Skeletal muscle satellite cell (primary cell): ENCODE measurements at regions not wholly inside any gene's neighbourhood (a gene's known extent, or its start where the extent isn't known, plus 50 kb on each side); places are given as distances from the start of the nearest gene placed in this dataset.

Experiments used
- H3K27me3 ChIP-seq: 2 replicates; pipeline ENCODE4 v1.7.0; 2013; ENCODE audit warnings: low read length; ENCODE audit not compliant: control insufficient read depth, insufficient read depth
- H3K36me3 ChIP-seq: 2 replicates; pipeline ENCODE4 v1.7.0; 2013; ENCODE audit warnings: mild to moderate bottlenecking, control low read depth, low read length; ENCODE audit not compliant: insufficient read depth
- H3K4me1 ChIP-seq: 2 replicates; pipeline ENCODE4 v1.7.0; 2013; ENCODE audit warnings: low read length; ENCODE audit not compliant: control insufficient read depth, insufficient read depth
- H3K4me2 ChIP-seq: 2 replicates; pipeline ENCODE4 v1.7.0; 2013; ENCODE audit warnings: mild to moderate bottlenecking, low read length
- H3K4me3 ChIP-seq: 2 replicates; pipeline ENCODE4 v1.7.0; 2013; ENCODE audit warnings: low read length
- H3K9ac ChIP-seq: 2 replicates; pipeline ENCODE4 v1.7.0; 2013; ENCODE audit warnings: mild to moderate bottlenecking, low read depth, low read length, moderate library complexity
- H3K9me3 ChIP-seq: replicated peaks from 2 replicates; pipeline ENCODE4 v1.7.0; 2013; ENCODE audit warnings: mild to moderate bottlenecking, control low read depth, low read length

GRCh38 chr7:89927762-89928161, 226.5 kb upstream of the STEAP1 start:
- Histone ChIP-seq H3K36me3 (no peaks in the 10 kb centered on the region), H3K27me3 (no peaks in the 10 kb centered on the region), H3K4me3 (no peak overlapping the region), H3K9me3 (no peaks in the 10 kb centered on the region), H3K4me1 (no peaks in the 10 kb centered on the region), H3K9ac (no peak overlapping the region), H3K4me2 (no peak overlapping the region)

- Histone ChIP-seq H3K9me3 (no peaks in the 10 kb centered on the region), H3K27me3 (no peaks in the 10 kb centered on the region), H3K36me3 (no peaks in the 10 kb centered on the region)
Observed at GRCh38 chr7:89928451-89928850, 225.8 kb upstream of the STEAP1 start.

GRCh38 chr7:89934101-89934500, 220.2 kb upstream of the STEAP1 start:
- Histone ChIP-seq H3K9ac (no peak overlapping the region), H3K27me3 (no peaks in the 10 kb centered on the region), H3K4me3 (no peak overlapping the region), H3K4me2 (no peak overlapping the region), H3K36me3 (no peaks in the 10 kb centered on the region), H3K4me1 (no peaks in the 10 kb centered on the region), H3K9me3 (no peaks in the 10 kb centered on the region)

More at GRCh38 chr7:89928451-89928850, 225.8 kb upstream of the STEAP1 start:
- H3K4me1 ChIP-seq, result no peaks in the 10 kb centered on the region
- H3K4me2 ChIP-seq, result no peak overlapping the region
- H3K9ac ChIP-seq, result no peak overlapping the region
- no peak overlapping the region for H3K4me3 ChIP-seq

GRCh38 chr7:89943525-89944050, 210.7 kb upstream of the STEAP1 start:
- Histone ChIP-seq H3K27me3 (no peaks in the 10 kb centered on the region), H3K9ac (no peak overlapping the region), H3K4me3 (no peak overlapping the region), H3K4me1 (no peaks in the 10 kb centered on the region), H3K9me3 (no peaks in the 10 kb centered on the region), H3K36me3 (no peaks in the 10 kb centered on the region), H3K4me2 (no peak overlapping the region)

- no peak overlapping the region for H3K9ac ChIP-seq
- H3K36me3 ChIP-seq, result no peaks in the 10 kb centered on the region
- no peak overlapping the region for H3K4me2 ChIP-seq
- H3K9me3 ChIP-seq, result no peaks in the 10 kb centered on the region
- H3K4me3 ChIP-seq, result no peak overlapping the region
- no peaks in the 10 kb centered on the region for H3K4me1 ChIP-seq
- H3K27me3 ChIP-seq, result no peaks in the 10 kb centered on the region
Observed at GRCh38 chr7:89958525-89959068, 195.7 kb upstream of the STEAP1 start.

GRCh38 chr7:89966067-89966664, 188.1 kb upstream of the STEAP1 start:
- no peaks in the 10 kb centered on the region for H3K4me1 ChIP-seq
- H3K4me2 ChIP-seq, result no peak overlapping the region
- no peaks in the 10 kb centered on the region for H3K9me3 ChIP-seq
- no peak overlapping the region for H3K9ac ChIP-seq
- H3K27me3 ChIP-seq, result no peaks in the 10 kb centered on the region
- no peaks in the 10 kb centered on the region for H3K36me3 ChIP-seq
- no peak overlapping the region for H3K4me3 ChIP-seq

- Histone ChIP-seq H3K9ac (no peak overlapping the region), H3K4me2 (no peak overlapping the region), H3K4me3 (no peak overlapping the region), H3K4me1 (no peaks in the 10 kb centered on the region), H3K27me3 (no peaks in the 10 kb centered on the region), H3K9me3 (no peaks in the 10 kb centered on the region), H3K36me3 (no peaks in the 10 kb centered on the region)
Observed at GRCh38 chr7:89975577-89975976, 178.7 kb upstream of the STEAP1 start.

GRCh38 chr7:89987665-89988064, 166.6 kb upstream of the STEAP1 start:
- H3K27me3 ChIP-seq, result no peaks in the 10 kb centered on the region
- H3K9me3 ChIP-seq, result no peaks in the 10 kb centered on the region
- no peaks in the 10 kb centered on the region for H3K4me1 ChIP-seq
- H3K36me3 ChIP-seq, result no peaks in the 10 kb centered on the region
- H3K4me2 ChIP-seq, result no peak overlapping the region
- no peak overlapping the region for H3K9ac ChIP-seq
- H3K4me3 ChIP-seq, result no peak overlapping the region

- Histone ChIP-seq H3K36me3 (no peaks in the 10 kb centered on the region), H3K9me3 (no peaks in the 10 kb centered on the region), H3K27me3 (no peaks in the 10 kb centered on the region), H3K4me2 (no peak overlapping the region), H3K9ac (no peak overlapping the region), H3K4me3 (no peak overlapping the region), H3K4me1 (no peaks in the 10 kb centered on the region)
Observed at GRCh38 chr7:89988074-89988473, 166.2 kb upstream of the STEAP1 start.

- Histone ChIP-seq H3K9me3 (no peaks in the 10 kb centered on the region), H3K27me3 (no peaks in the 10 kb centered on the region), H3K9ac (no peak overlapping the region), H3K4me1 (no peaks in the 10 kb centered on the region), H3K4me2 (no peak overlapping the region), H3K36me3 (no peaks in the 10 kb centered on the region), H3K4me3 (no peak overlapping the region)
Observed at GRCh38 chr7:89989454-89989853, 164.8 kb upstream of the STEAP1 start.

- Histone ChIP-seq H3K27me3 (no peaks in the 10 kb centered on the region), H3K9me3 (no peaks in the 10 kb centered on the region), H3K4me1 (peaks cover 3% of the 10 kb centered on the region), H3K4me3 (no peak overlapping the region), H3K4me2 (no peak overlapping the region), H3K9ac (no peak overlapping the region), H3K36me3 (no peaks in the 10 kb centered on the region)
Observed at GRCh38 chr7:89994483-89994882, 159.8 kb upstream of the STEAP1 start.

GRCh38 chr7:89998554-89998953, 155.7 kb upstream of the STEAP1 start:
- H3K4me1 ChIP-seq, result peaks cover 3% of the 10 kb centered on the region
- H3K27me3 ChIP-seq, result no peaks in the 10 kb centered on the region
- H3K9me3 ChIP-seq, result no peaks in the 10 kb centered on the region
- no peak overlapping the region for H3K9ac ChIP-seq
- H3K36me3 ChIP-seq, result no peaks in the 10 kb centered on the region
- no peak overlapping the region for H3K4me3 ChIP-seq
- no peak overlapping the region for H3K4me2 ChIP-seq
